H1 (cell line): ENCODE measurements at regions not wholly inside any gene's neighbourhood (a gene's known extent, or its start where the extent isn't known, plus 50 kb on each side); places are given as distances from the start of the nearest gene placed in this dataset.

Source experiments
- CTCF ChIA-PET: fragments of 300-600 bp; sonication (Branson Sonifier 250); formaldehyde crosslinking; loops from one replicate; lab custom pipeline; 2021; ENCODE audit not compliant: partially characterized antibody; lab: Charles Lee
- POLR2A ChIA-PET: fragments of 300-600 bp; sonication (Branson Sonifier 250); formaldehyde crosslinking; loops from one replicate; lab custom pipeline; 2021; ENCODE audit warnings: inconsistent platforms; ENCODE audit not compliant: partially characterized antibody; lab: Charles Lee
- DNase-seq, 2 experiments: peaks; one replicate each; pipeline versions ENCODE4 v3.0.0 to v3.0.0-alpha.2; 2010 to 2022; ENCODE audit warnings: low spot score in 2 of 2, low read depth in 1 of 2, mixed read lengths in 1 of 2
- FAIRE-seq: peaks from 2 replicates; lab custom pipeline; 2011; peaks lifted over from hg19 to GRCh38; lab: Jason Lieb, UNC
- H2AFZ ChIP-seq: 2 replicates; pipeline ENCODE4 v1.8.1; 2012; ENCODE audit warnings: low read length, inconsistent platforms
- H2AK5ac ChIP-seq: 2 replicates; pipeline ENCODE4 v1.6.1; 2013; ENCODE audit warnings: low read depth, low read length
- H2BK120ac ChIP-seq: replicated peaks from 2 replicates; pipeline ENCODE3; 2013; ENCODE audit warnings: low read depth, low read length, inconsistent platforms
- H2BK12ac ChIP-seq: 2 replicates; pipeline ENCODE4 v1.6.1; 2013; ENCODE audit warnings: low read depth, low read length
- H2BK15ac ChIP-seq: 2 replicates; pipeline ENCODE4 v1.6.1; 2013; ENCODE audit warnings: low read length
- H2BK20ac ChIP-seq: 2 replicates; pipeline ENCODE4 v1.6.1; 2013; ENCODE audit warnings: low read length
- H2BK5ac ChIP-seq: 2 replicates; pipeline ENCODE4 v1.6.1; 2013; ENCODE audit warnings: low read depth, low read length
- H3K14ac ChIP-seq: 2 replicates; pipeline ENCODE4 v1.6.1; 2013; ENCODE audit warnings: inconsistent platforms; ENCODE audit not compliant: insufficient read length
- H3K18ac ChIP-seq: 2 replicates; pipeline ENCODE4 v1.6.1; 2013; ENCODE audit warnings: low read length; ENCODE audit errors: extremely low read depth
- H3K23ac ChIP-seq: 2 replicates; pipeline ENCODE4 v1.6.1; 2013; ENCODE audit warnings: inconsistent platforms; ENCODE audit not compliant: insufficient read length
- H3K23me2 ChIP-seq: 2 replicates; pipeline ENCODE4 v1.6.1; 2013; ENCODE audit warnings: low read depth, low read length
- H3K27ac ChIP-seq: 2 replicates; pipeline ENCODE4 v1.6.1; 2011; ENCODE audit warnings: low read depth, low read length, inconsistent platforms
- H3K27me3 ChIP-seq, 4 experiments: replicated peaks in 1 of 4; 1 replicate in 1 of 4; 2 replicates in 3 of 4; pipeline versions ENCODE4 v1.6.1 to v1.8.1; 2011 to 2013; ENCODE audit warnings: low read length in 3 of 4, mild to moderate bottlenecking in 3 of 4, inconsistent platforms in 2 of 4, mixed read lengths in 2 of 4, moderate library complexity in 1 of 4; ENCODE audit not compliant: control insufficient read depth in 3 of 4, insufficient read depth in 3 of 4; ENCODE audit errors: extremely low read depth in 1 of 4
- H3K36me3 ChIP-seq, 4 experiments: 2 replicates each; pipeline versions ENCODE4 v1.6.1 to v1.8.1; 2011 to 2013; ENCODE audit warnings: mild to moderate bottlenecking in 4 of 4, low read length in 3 of 4, moderate library complexity in 2 of 4, control low read depth in 1 of 4, inconsistent platforms in 1 of 4; ENCODE audit not compliant: insufficient read depth in 4 of 4, control insufficient read depth in 2 of 4
- H3K4ac ChIP-seq: replicated peaks from 2 replicates; pipeline ENCODE3; 2013; ENCODE audit warnings: low read length, low read depth, mixed read lengths, inconsistent platforms; ENCODE audit not compliant: insufficient read length
- H3K4me1 ChIP-seq, 4 experiments: replicated peaks in 1 of 4; 1 replicate in 1 of 4; 2 replicates in 3 of 4; pipeline versions ENCODE4 v1.6.1 to v1.8.1; 2011 to 2013; ENCODE audit warnings: low read length in 3 of 4, inconsistent platforms in 2 of 4, mixed read lengths in 1 of 4; ENCODE audit not compliant: insufficient read depth in 4 of 4, control insufficient read depth in 3 of 4
- H3K4me2 ChIP-seq, 2 experiments: 2 replicates each; pipeline versions ENCODE4 v1.6.1 to v1.8.1; 2011 to 2013; ENCODE audit warnings: low read depth in 2 of 2, low read length in 2 of 2, control low read depth in 1 of 2, inconsistent platforms in 1 of 2, mild to moderate bottlenecking in 1 of 2; ENCODE audit not compliant: insufficient read depth in 1 of 2
- H3K4me3 ChIP-seq, 4 experiments: fragments of 200-600, 300-600 bp in 1 of 4; sonication (generic), shearing (Covaris generic), sonication (Bioruptor Twin) in 1 of 4; 2 replicates each; pipeline versions ENCODE4 v1.5.1 to v1.8.1; 2011 to 2016; ENCODE audit warnings: low read length in 4 of 4, low read depth in 3 of 4, control low read depth in 2 of 4, inconsistent platforms in 2 of 4, mild to moderate bottlenecking in 2 of 4, mixed read lengths in 1 of 4, moderate library complexity in 1 of 4; ENCODE audit not compliant: insufficient read depth in 2 of 4; ENCODE audit errors: extremely low read depth in 1 of 4
- H3K56ac ChIP-seq: replicated peaks from 2 replicates; pipeline ENCODE3; 2013; ENCODE audit warnings: low read depth, mild to moderate bottlenecking, mixed read lengths, low read length, inconsistent platforms; ENCODE audit not compliant: insufficient read length
- H3K79me1 ChIP-seq: 2 replicates; pipeline ENCODE4 v1.6.1; 2013; ENCODE audit warnings: low read depth, low read length, control low read depth
- H3K79me2 ChIP-seq, 2 experiments: 2 replicates each; pipeline versions ENCODE4 v1.6.1 to v1.8.1; 2012 to 2013; ENCODE audit warnings: low read length in 2 of 2, mild to moderate bottlenecking in 2 of 2, inconsistent platforms in 1 of 2; ENCODE audit not compliant: insufficient read depth in 2 of 2, control insufficient read depth in 1 of 2
- H3K9ac ChIP-seq, 4 experiments: replicated peaks in 1 of 4; 1 replicate in 1 of 4; 2 replicates in 3 of 4; pipeline versions ENCODE4 v1.6.1 to v1.8.1; 2011 to 2013; ENCODE audit warnings: low read depth in 3 of 4, low read length in 3 of 4, control low read depth in 2 of 4, mild to moderate bottlenecking in 2 of 4, moderate library complexity in 2 of 4, inconsistent platforms in 1 of 4; ENCODE audit errors: extremely low read depth in 1 of 4
- H3K9me3 ChIP-seq, 2 experiments: 2 replicates each; pipeline versions ENCODE4 v1.6.1 to v1.8.1; 2012 to 2013; ENCODE audit warnings: mild to moderate bottlenecking in 2 of 2, moderate library complexity in 2 of 2, control low read depth in 1 of 2, inconsistent platforms in 1 of 2, low read depth in 1 of 2, low read length in 1 of 2, mixed read lengths in 1 of 2; ENCODE audit not compliant: insufficient read depth in 2 of 2
- H4K20me1 ChIP-seq, 2 experiments: replicated peaks in 1 of 2; 2 replicates each; pipeline versions ENCODE3 to v1.8.1; 2011 to 2013; ENCODE audit warnings: inconsistent platforms in 2 of 2, low read length in 2 of 2, mild to moderate bottlenecking in 1 of 2; ENCODE audit not compliant: insufficient read depth in 2 of 2, control insufficient read depth in 1 of 2
- H4K5ac ChIP-seq: 2 replicates; pipeline ENCODE4 v1.6.1; 2013; ENCODE audit warnings: low read length, low read depth, mixed read lengths, inconsistent platforms; ENCODE audit not compliant: insufficient read length
- H4K8ac ChIP-seq: 2 replicates; pipeline ENCODE4 v1.8.0; 2013; ENCODE audit warnings: mild to moderate bottlenecking, moderate library complexity, low read length, inconsistent platforms; ENCODE audit not compliant: insufficient read depth; ENCODE audit errors: extremely low read depth
- H4K91ac ChIP-seq: replicated peaks from 2 replicates; pipeline ENCODE3; 2013; ENCODE audit warnings: low read length, mixed read lengths, inconsistent platforms; ENCODE audit not compliant: insufficient read length
- BCL11A ChIP-seq, 2 experiments: IDR thresholded peaks; one replicate each; pipeline ENCODE4 v1.6.1; 2011; ENCODE audit warnings: low read depth in 2 of 2, low read length in 2 of 2, mild to moderate bottlenecking in 2 of 2
- CHD1 ChIP-seq: IDR thresholded peaks from 2 replicates; pipeline ENCODE4 v1.6.1; 2012; ENCODE audit warnings: low read depth, low read length, improper control_type of control experiment
- EGR1 ChIP-seq: IDR thresholded peaks from 2 replicates; pipeline ENCODE4 v1.6.1; 2011; ENCODE audit warnings: low read depth, low read length, borderline replicate concordance
- EP300 ChIP-seq, 2 experiments: IDR thresholded peaks; 1 replicate in 1 of 2; 2 replicates in 1 of 2; pipeline ENCODE4 v1.6.1; 2011 to 2012; ENCODE audit warnings: low read depth in 2 of 2, low read length in 2 of 2, mild to moderate bottlenecking in 2 of 2, borderline replicate concordance in 1 of 2, inconsistent platforms in 1 of 2, moderate library complexity in 1 of 2
- EZH2 ChIP-seq: fragments of 200-600 bp; sonication (generic); IDR thresholded peaks from 2 replicates; pipeline ENCODE4 v1.7.1; 2012; ENCODE audit warnings: low read depth, mild to moderate bottlenecking, moderate library complexity, low read length, inconsistent platforms; ENCODE audit not compliant: severe bottlenecking
- GABPA ChIP-seq: IDR thresholded peaks from 2 replicates; pipeline ENCODE4 v1.6.1; 2011; ENCODE audit warnings: mild to moderate bottlenecking, low read length, moderate library complexity, borderline replicate concordance; ENCODE audit not compliant: insufficient read depth
- HDAC2 ChIP-seq, 2 experiments: fragments of 300-600 bp in 1 of 2; sonication (generic) in 1 of 2; IDR thresholded peaks; 2 replicates each; pipeline ENCODE4 v1.6.1; 2011 to 2012; ENCODE audit warnings: low read depth in 2 of 2, low read length in 2 of 2, mild to moderate bottlenecking in 2 of 2, moderate library complexity in 2 of 2, borderline replicate concordance in 1 of 2, inconsistent platforms in 1 of 2
- KDM1A ChIP-seq: fragments of 200-600, 300-600 bp; sonication (generic); IDR thresholded peaks from 2 replicates; pipeline ENCODE4 v1.7.1; 2016; ENCODE audit warnings: mild to moderate bottlenecking, low read length, borderline replicate concordance
- POU5F1 ChIP-seq: IDR thresholded peaks from 2 replicates; pipeline ENCODE4 v1.6.1; 2011; ENCODE audit warnings: low read depth, mild to moderate bottlenecking, low read length, moderate library complexity
- RXRA ChIP-seq: IDR thresholded peaks from 2 replicates; pipeline ENCODE4 v1.6.1; 2011; ENCODE audit warnings: low read depth, mild to moderate bottlenecking, low read length, moderate library complexity; ENCODE audit not compliant: insufficient read depth
- SAP30 ChIP-seq: fragments of 300-600 bp; sonication (generic); IDR thresholded peaks from 2 replicates; pipeline ENCODE4 v1.7.1; 2012; ENCODE audit warnings: low read length, moderate library complexity, mild to moderate bottlenecking, inconsistent platforms; ENCODE audit not compliant: insufficient read depth, insufficient replicate concordance
- SUZ12 ChIP-seq: fragments of 200-600 bp; sonication (generic); IDR thresholded peaks from 2 replicates; pipeline ENCODE4 v1.6.1; 2012; ENCODE audit warnings: mild to moderate bottlenecking, inconsistent platforms, low read length, moderate library complexity, mixed read lengths
- TAF1 ChIP-seq: IDR thresholded peaks from 2 replicates; pipeline ENCODE4 v1.6.1; 2011; ENCODE audit warnings: mild to moderate bottlenecking, low read depth, low read length
- TAF7 ChIP-seq: optimal IDR thresholded peaks from 2 replicates; pipeline ENCODE3; 2011; ENCODE audit warnings: low read depth, mild to moderate bottlenecking, inconsistent platforms, low read length, moderate library complexity, borderline replicate concordance
- TBP ChIP-seq: IDR thresholded peaks from 2 replicates; pipeline ENCODE4 v1.6.1; 2011; ENCODE audit warnings: low read depth, low read length, improper control_type of control experiment
- TCF12 ChIP-seq: IDR thresholded peaks from 2 replicates; pipeline ENCODE4 v1.6.1; 2011; ENCODE audit warnings: low read depth, mild to moderate bottlenecking, low read length

- H2BK120ac ChIP-seq, result no peak overlapping the region
- no peak overlapping the region for H4K8ac ChIP-seq
- DNase-seq, result no peak
- no peak overlapping the region for H3K14ac ChIP-seq
- H4K91ac ChIP-seq, result no peak overlapping the region
- H3K4me1 ChIP-seq, result no peaks in the 10 kb centered on the region
- H3K9me3 ChIP-seq, result no peaks in the 10 kb centered on the region
- no peak overlapping the region for H3K4ac ChIP-seq
- POLR2A ChIA-PET, result no interaction called here
- no peaks in the 10 kb centered on the region for H3K36me3 ChIP-seq
- no peak overlapping the region for H2BK20ac ChIP-seq
- H3K56ac ChIP-seq, result no peak overlapping the region
- H2AFZ ChIP-seq, result no peak overlapping the region
- no peak overlapping the region for H3K4me2 ChIP-seq
- FAIRE-seq, result no peak
- H2BK12ac ChIP-seq, result no peak overlapping the region
- H3K18ac ChIP-seq, result no peak overlapping the region
- H2BK5ac ChIP-seq, result no peak overlapping the region
- no peak overlapping the region for H3K23ac ChIP-seq
- H4K5ac ChIP-seq, result no peak overlapping the region
- CTCF ChIA-PET, result no interaction called here
- H3K79me2 ChIP-seq, result no peaks in the 10 kb centered on the region
- no peaks in the 10 kb centered on the region for H4K20me1 ChIP-seq
- no peak overlapping the region for H2AK5ac ChIP-seq
- H3K79me1 ChIP-seq, result no peaks in the 10 kb centered on the region
- H3K27ac ChIP-seq, result no peak overlapping the region
- no peak overlapping the region for H2BK15ac ChIP-seq
- H3K27me3 ChIP-seq, result no peaks in the 10 kb centered on the region
- no peaks in the 10 kb centered on the region for H3K23me2 ChIP-seq
- no peak overlapping the region; a peak in 1 of 7 replicates for H3K9ac ChIP-seq
- no peak overlapping the region for H3K4me3 ChIP-seq
- TF ChIP-seq TCF12 (no peak), RXRA (no peak), GABPA (no peak), EP300 (IDR thresholded peaks at IDR 0.05; ENCODE audit: borderline replicate concordance in 1 of 2, low read depth in 2 of 2, low read length in 2 of 2) (no peak), TBP (no peak), HDAC2 (IDR thresholded peaks at IDR 0.05; ENCODE audit: borderline replicate concordance in 1 of 2, low read depth in 2 of 2, low read length in 2 of 2) (no peak), EZH2 (no peak), CHD1 (no peak), TAF1 (no peak), TAF7 (no peak), SAP30 (no peak), EGR1 (no peak), BCL11A (IDR thresholded peaks at IDR 0.05; ENCODE audit: low read depth in 2 of 2, low read length in 2 of 2) (no peak), POU5F1 (no peak), KDM1A (no peak), SUZ12 (no peak)
These were observed 284.7 kb upstream of the ZC3H15 start for GRCh38 chr2:186201371-186201770.
